Transverse colon (tissue), 4 donors: ENCODE measurements at regions not wholly inside any gene's neighbourhood (a gene's known extent, or its start where the extent isn't known, plus 50 kb on each side); places are given as distances from the start of the nearest gene placed in this dataset.
"Not testable (repeated sequence)": the region's sequence is repeated elsewhere in the genome, so short reads cannot be mapped to it uniquely, and the experiment has no call there.

Experiments used
- DNase-seq: peaks from one replicate; pipeline ENCODE4 v3.0.0-alpha.2; 2019
- H3K27ac ChIP-seq, 4 donors: fragments of 200-600 bp; sonication (generic); 2 replicates each; pipeline ENCODE4 v1.5.1; 2016 to 2018; ENCODE audit warnings: inconsistent platforms in 4 of 4
- H3K27me3 ChIP-seq: fragments of 200-600 bp; sonication (generic); 2 replicates; pipeline ENCODE4 v1.5.1; 2017; ENCODE audit warnings: inconsistent platforms
- H3K36me3 ChIP-seq, 4 donors: fragments of 200-600 bp; sonication (generic); 2 replicates each; pipeline ENCODE4 v1.5.1; 2017 to 2019; ENCODE audit warnings: inconsistent platforms in 4 of 4
- H3K4me1 ChIP-seq, 4 donors: fragments of 200-600 bp; sonication (generic); 2 replicates each; pipeline ENCODE4 v1.5.1; 2017 to 2020; ENCODE audit warnings: inconsistent platforms in 4 of 4
- H3K4me3 ChIP-seq, 4 donors: fragments of 200-600 bp; sonication (generic); 1 replicate in 1 of 4; 2 replicates in 3 of 4; pipeline versions ENCODE4 v1.5.1 to v1.6.1; 2017 to 2019; ENCODE audit warnings: inconsistent platforms in 4 of 4
- H3K9me3 ChIP-seq, 2 donors: fragments of 200-600 bp; sonication (generic); 2 replicates each; pipeline ENCODE4 v1.5.1; 2017 to 2019; ENCODE audit warnings: inconsistent platforms in 2 of 2
- CTCF ChIP-seq, 5 experiments: fragments of 200-600 bp in 3 of 5; fragments of 450-650 bp in 2 of 5; sonication (generic) in 3 of 5; IDR thresholded peaks; 1 replicate in 2 of 5; 2 replicates in 3 of 5; pipeline ENCODE4 v1.5.1; 2016 to 2017; ENCODE audit warnings: antibody characterized with exemption in 5 of 5, inconsistent platforms in 3 of 5, mild to moderate bottlenecking in 2 of 5, moderate library complexity in 1 of 5
- EP300 ChIP-seq: sonication (generic); formaldehyde crosslinking; IDR thresholded peaks from one replicate; pipeline ENCODE4 v1.6.1; 2017; ENCODE audit warnings: antibody characterized with exemption, low read depth
- POLR2A ChIP-seq: fragments of 450-650 bp; IDR thresholded peaks from one replicate; pipeline ENCODE4 v1.6.1; 2016; ENCODE audit warnings: antibody characterized with exemption, mild to moderate bottlenecking, moderate library complexity
- POLR2AphosphoS5 ChIP-seq, 3 donors: sonication (generic); formaldehyde crosslinking; IDR thresholded peaks; one replicate each; pipeline ENCODE4 v1.6.1; 2016; ENCODE audit warnings: antibody characterized with exemption in 3 of 3
- WGBS, 2 donors: methylation state at CpG; one replicate each; pipeline ENCODE4 v1.1.5; 2018; ENCODE audit warnings: low coverage in 1 of 2; 5-methylcytosine and 5-hydroxymethylcytosine counted together
- in situ Hi-C, 4 donors: fragments of 200-750 bp; cut with MboI; loops; one replicate each; pipeline versions ENCODE4 v1.15.0 to v1.15.1; 2017; ENCODE audit warnings: low sequenced_read_pairs in 3 of 4, low pct_ligation_motif_present in 1 of 4, low pct_unique_long_range_greater_than_20kb in 1 of 4
- intact Hi-C: fragments of 100-400 bp; cut with DNase I; formaldehyde crosslinking; loops from one replicate; pipeline ENCODE4 v1.15.1; 2023; ENCODE audit warnings: low total_unique reads

GRCh38 chr5:56376128-56376527 lies 143.0 kb upstream of the ANKRD55 start:
- Histone ChIP-seq H3K36me3 (no peaks in the 10 kb centered on the region), H3K9me3 (no peaks in the 10 kb centered on the region), H3K4me1 (no peaks in the 10 kb centered on the region), H3K27ac (no peak overlapping the region), H3K4me3 (no peak overlapping the region), H3K27me3 (no peaks in the 10 kb centered on the region)
- 86 to 90% methylated on average over 2 of the region's 2 CpGs for WGBS, 2 donors
- TF ChIP-seq CTCF (IDR thresholded peaks at IDR 0.05) (no peak), POLR2AphosphoS5 (IDR thresholded peaks at IDR 0.05) (no peak), EP300 (no peak), POLR2A (no peak)
- DNase-seq, result no peak
- in situ Hi-C loops, result no loop called here
- intact Hi-C loops, result no loop called here

- intact Hi-C loops (no loop called here), in situ Hi-C loops (no loop called here)
- 85% methylated on average over 5 of the region's 5 CpGs; no CpG with 5 or more reads in 1 of the 2 donors for WGBS, 2 donors
- no peaks in the 10 kb centered on the region for H3K4me1 ChIP-seq
- H3K27ac ChIP-seq, result no peak overlapping the region
- no peak overlapping the region for H3K4me3 ChIP-seq
- no peaks in the 10 kb centered on the region for H3K27me3 ChIP-seq
- no peak for TF ChIP-seq CTCF (IDR thresholded peaks at IDR 0.05)
- no peak for TF ChIP-seq POLR2A
- TF ChIP-seq EP300, result no peak
- no peak for TF ChIP-seq POLR2AphosphoS5 (IDR thresholded peaks at IDR 0.05)
- no peak for DNase-seq
- no peaks in the 10 kb centered on the region for H3K9me3 ChIP-seq
- no peaks in the 10 kb centered on the region for H3K36me3 ChIP-seq
Measured at GRCh38 chr5:56375011-56375410, 141.9 kb upstream of the ANKRD55 start.

- no CpG with 5 or more reads among the region's 31 CpGs for WGBS, 2 donors
Measured at GRCh38 chr5:56372491-56372890, 139.4 kb upstream of the ANKRD55 start.

GRCh38 chr5:56369361-56369811 lies 136.3 kb upstream of the ANKRD55 start:
- Histone ChIP-seq H3K4me3 (no peak overlapping the region), H3K27ac (no peak overlapping the region), H3K9me3 (no peaks in the 10 kb centered on the region), H3K27me3 (no peaks in the 10 kb centered on the region), H3K36me3 (no peaks in the 10 kb centered on the region), H3K4me1 (no peaks in the 10 kb centered on the region)
- TF ChIP-seq CTCF (IDR thresholded peaks at IDR 0.05) (no peak), POLR2AphosphoS5 (IDR thresholded peaks at IDR 0.05) (no peak)
- 87 to 94% methylated on average over 2 to 3 of the region's 3 CpGs for WGBS, 2 donors
- no peak for DNase-seq
- intact Hi-C loops, result no loop called here
- in situ Hi-C loops, result no loop called here

More at GRCh38 chr5:56372491-56372890, 139.4 kb upstream of the ANKRD55 start:
- intact Hi-C loops, H3K4me3 ChIP-seq, H3K27me3 ChIP-seq, in situ Hi-C loops, H3K4me1 ChIP-seq, H3K9me3 ChIP-seq, DNase-seq, H3K36me3 ChIP-seq, H3K27ac ChIP-seq: not testable (repeated sequence)

GRCh38 chr5:56367748-56368147 lies 134.6 kb upstream of the ANKRD55 start:
- WGBS, 2 donors, result 100% methylated on average over 2 of the region's 2 CpGs
- in situ Hi-C loops, result no loop called here
- TF ChIP-seq POLR2A, result no peak
- no peak for TF ChIP-seq POLR2AphosphoS5 (IDR thresholded peaks at IDR 0.05)
- no peak for TF ChIP-seq CTCF (IDR thresholded peaks at IDR 0.05)
- no peak for TF ChIP-seq EP300

More at GRCh38 chr5:56367748-56368147, 134.6 kb upstream of the ANKRD55 start:
- no peak for DNase-seq
- Histone ChIP-seq H3K4me3 (no peak overlapping the region), H3K9me3 (no peaks in the 10 kb centered on the region), H3K4me1 (no peaks in the 10 kb centered on the region), H3K36me3 (no peaks in the 10 kb centered on the region), H3K27me3 (no peaks in the 10 kb centered on the region), H3K27ac (no peak overlapping the region)
- intact Hi-C loops, result no loop called here
